GM18508 (cell line): ENCODE measurements at regions not wholly inside any gene's neighbourhood (a gene's known extent, or its start where the extent isn't known, plus 50 kb on each side); places are given as distances from the start of the nearest gene placed in this dataset.
"Not testable (repeated sequence)": the region's sequence is repeated elsewhere in the genome, so short reads cannot be mapped to it uniquely, and the experiment has no call there.

Experiments used
- ATAC-seq: cut with Tn5 transposase; IDR thresholded peaks from one replicate; pipeline ENCODE4 v1.9.1; 2021; ENCODE audit warnings: moderate number of reproducible peaks; ENCODE audit not compliant: insufficient read depth, unreplicated experiment

DNA sequence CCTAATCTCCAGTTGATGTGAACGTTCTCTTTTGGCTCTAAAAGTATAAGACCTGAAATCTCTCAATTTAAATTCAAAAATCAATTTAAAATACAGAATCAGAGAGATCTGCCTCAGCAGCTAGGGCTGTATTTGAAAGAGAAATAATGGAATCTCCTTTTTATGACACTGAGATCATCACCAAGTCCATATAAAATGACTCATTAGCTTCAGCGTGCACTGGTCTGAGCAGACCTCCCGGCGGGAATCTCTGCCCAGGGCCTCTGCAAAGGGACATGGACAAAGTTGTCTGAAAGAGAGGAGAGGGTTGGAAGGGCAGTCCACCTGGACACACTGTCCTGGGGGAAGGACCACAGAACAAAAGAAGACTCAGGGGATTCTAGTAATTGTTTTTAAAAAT lies 855.6 kb downstream of the EFNB2 start:
- no peak for ATAC-seq

DNA sequence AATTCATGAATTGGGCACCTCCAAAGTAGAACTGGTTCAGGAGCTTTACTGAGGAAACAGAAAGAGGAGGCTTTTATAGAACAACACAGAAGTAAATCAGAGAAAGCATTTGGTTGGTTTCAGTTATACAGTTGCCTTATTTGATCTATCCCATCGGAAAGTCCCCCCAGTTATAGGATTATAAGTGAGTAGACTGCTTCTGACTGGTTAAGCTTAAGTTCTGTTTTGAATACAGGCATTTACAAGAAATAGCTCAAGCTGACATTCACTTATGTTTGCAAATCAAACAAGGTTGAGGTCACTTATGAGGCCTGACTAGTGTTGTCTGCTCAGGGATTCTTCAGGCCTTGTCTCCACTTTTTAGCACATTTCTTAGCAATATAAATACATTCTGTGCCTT lies 857.4 kb downstream of the EFNB2 start:
- ATAC-seq: no peak

DNA sequence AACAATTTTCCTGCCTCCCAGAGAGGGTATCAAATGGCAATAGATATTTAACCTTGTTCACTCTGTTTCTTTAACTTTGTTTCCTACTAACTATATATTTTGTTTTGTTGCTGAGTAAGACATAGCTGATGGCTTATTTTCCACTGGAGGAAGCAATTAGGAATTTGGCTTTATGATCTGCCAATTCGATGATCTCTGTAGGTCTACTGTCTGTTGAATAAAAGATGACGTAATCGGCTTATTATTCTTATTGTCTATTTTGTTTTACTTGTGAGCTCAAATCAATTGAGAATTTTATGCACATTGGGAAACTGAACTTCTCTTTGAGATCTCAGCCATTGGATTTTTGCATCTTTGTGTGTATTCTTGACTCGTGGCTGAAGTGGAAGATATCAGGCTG lies 862.6 kb downstream of the EFNB2 start:
- ATAC-seq: no peak

DNA sequence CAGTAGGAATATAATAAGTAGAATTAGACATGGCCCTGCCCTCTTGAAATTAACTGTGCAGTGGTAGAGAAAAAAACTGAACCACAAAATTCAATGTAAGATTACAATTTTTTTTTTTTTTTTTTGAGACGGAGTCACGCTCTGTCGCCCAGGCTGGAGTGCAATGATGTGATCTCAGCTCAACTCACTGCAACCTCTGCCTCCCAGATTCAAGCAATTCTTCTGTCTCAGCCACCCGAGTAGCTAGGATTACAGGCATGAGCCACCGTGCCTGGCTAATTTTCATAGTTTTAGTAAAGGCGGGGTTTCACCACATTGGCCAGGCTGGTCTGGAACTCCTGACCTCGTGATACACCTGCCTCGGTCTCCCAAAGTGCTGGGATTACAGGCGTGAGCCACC lies 864.3 kb downstream of the EFNB2 start:
- ATAC-seq: not testable (repeated sequence)

GRCh38 chr13:105670179-105670990 lies 865.1 kb downstream of the EFNB2 start:
- peak; percentile 66 for ATAC-seq

- no peak for ATAC-seq
Measured at GRCh38 chr13:105665284-105665683, 870.2 kb downstream of the EFNB2 start.

DNA sequence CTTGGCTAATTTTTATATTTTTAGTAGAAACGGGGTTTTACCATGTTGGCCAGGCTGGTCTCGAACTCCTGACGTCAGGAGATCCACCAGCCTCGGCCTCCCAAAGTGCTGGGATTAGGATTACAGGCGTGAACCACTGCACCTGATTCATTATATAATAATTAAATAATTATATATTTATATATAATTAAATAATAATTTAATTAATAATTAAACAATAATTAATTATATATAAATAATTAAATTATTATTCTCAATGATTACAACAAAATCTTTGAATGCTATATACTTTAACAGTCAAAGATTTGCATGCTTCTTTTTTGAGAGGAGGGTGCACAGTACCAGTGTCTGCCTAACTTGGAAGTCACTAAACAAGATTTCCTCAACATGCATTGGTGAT lies 872.3 kb downstream of the EFNB2 start:
- no peak for ATAC-seq

- no peak for ATAC-seq
Measured at GRCh38 chr13:105660561-105660960, 874.9 kb downstream of the EFNB2 start.

- no peak for ATAC-seq
Measured at GRCh38 chr13:105658431-105658830, 877.0 kb downstream of the EFNB2 start.

DNA sequence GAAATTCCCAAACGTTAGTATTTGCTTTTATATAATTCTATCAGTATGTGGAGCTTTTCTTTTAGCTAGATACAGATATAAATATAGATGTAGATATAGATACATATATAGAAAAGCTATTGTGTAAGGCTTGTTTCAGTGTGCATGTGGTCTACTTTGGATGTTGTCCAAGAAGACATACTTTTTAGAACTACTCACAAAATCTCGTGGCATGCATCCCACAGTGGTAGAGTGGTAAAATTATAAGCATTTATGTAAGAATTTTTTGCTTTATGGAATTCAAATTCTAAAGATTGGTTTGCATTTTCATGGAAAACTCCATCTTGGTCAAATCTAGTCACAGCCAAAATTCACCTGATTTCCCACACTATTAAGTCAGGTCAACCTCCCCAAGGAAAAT lies 880.4 kb downstream of the EFNB2 start:
- ATAC-seq: no peak

GRCh38 chr13:105643966-105644365 lies 891.5 kb downstream of the EFNB2 start:
- ATAC-seq: no peak

DNA sequence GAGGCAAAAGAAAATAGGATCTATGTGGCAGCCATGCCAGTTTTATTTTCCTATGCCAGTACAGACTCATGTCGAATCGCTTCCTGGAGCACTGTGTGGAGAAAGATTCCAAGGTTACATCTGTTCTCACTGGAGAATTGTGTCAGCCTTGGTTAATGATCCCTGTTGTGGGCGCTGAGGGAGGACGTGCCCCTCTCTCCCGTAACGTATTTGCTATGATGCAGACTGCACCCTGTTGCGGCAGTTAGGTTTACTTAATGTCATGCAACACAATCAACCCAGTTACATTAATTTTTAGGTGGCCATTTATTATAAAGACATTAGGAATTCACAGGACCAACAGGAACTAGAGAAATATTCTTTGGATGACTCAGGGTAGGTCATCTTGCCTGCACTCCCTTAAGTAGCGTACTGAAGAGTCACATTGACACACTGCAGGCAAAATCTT lies 892.9 kb downstream of the EFNB2 start:
- ATAC-seq: no peak

GRCh38 chr13:105641121-105641520 lies 894.3 kb downstream of the EFNB2 start:
- no peak for ATAC-seq

GRCh38 chr13:105638426-105638825 lies 897.0 kb downstream of the EFNB2 start:
- ATAC-seq: no peak

DNA sequence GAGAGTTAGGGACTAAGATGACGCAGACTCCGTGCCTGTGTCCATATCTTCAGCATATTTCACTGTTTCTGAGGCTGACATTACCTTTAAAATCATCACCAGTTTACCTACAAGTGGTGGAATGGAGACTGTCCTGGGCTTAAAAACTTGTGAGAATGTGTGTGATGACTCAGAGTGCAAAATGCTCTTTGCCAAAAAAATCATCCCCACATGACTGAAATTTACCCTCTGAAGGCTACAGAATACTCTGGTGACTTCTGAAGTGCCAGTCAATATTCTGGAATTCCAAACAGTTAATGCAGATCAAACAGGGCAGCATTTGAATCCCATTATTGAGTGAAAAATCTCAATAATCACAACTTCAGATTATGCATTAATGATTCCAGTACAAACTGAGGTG lies 901.4 kb downstream of the EFNB2 start:
- ATAC-seq: no peak

DNA sequence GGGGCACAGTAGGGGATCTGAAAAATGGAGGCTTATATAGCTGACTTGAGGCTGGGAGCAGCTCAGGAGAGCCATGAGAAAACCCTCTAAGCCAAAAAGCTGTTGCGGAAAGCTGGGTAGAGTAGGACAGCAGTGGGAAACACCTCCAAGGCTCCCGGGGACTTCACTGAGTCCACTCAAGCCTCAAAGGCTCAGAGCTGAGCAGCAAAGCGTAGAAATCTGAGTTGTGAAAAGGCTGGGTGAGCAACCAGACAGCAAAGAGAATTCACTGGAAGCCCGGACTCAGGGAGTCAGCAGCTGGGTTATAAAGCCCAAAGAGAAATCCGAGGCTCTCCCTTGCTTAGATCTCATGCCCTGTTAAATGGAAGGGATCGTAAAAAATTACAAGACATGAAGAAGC lies 905.0 kb downstream of the EFNB2 start:
- no peak for ATAC-seq

DNA sequence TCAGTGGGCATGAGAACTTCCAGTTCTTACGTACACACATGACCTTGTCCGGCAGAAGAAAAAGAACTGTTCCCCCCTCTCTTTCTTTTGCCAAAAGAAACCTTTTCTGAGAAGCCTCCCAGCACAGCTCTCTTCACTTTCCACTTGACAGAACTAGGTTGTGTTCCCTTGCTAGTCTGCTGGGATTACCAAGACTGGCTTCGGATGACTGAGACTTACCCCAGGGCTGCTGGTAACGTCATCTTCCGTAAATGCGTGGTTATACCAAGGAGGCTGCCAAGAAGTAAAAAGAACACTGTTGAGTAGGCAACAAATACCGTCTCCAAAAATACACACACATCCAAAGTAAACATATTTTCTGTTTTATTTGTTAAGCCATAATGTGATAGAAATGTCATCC lies 908.2 kb downstream of the EFNB2 start:
- no peak for ATAC-seq

- ATAC-seq: no peak
Measured at GRCh38 chr13:105625691-105626090, 909.8 kb downstream of the EFNB2 start.

DNA sequence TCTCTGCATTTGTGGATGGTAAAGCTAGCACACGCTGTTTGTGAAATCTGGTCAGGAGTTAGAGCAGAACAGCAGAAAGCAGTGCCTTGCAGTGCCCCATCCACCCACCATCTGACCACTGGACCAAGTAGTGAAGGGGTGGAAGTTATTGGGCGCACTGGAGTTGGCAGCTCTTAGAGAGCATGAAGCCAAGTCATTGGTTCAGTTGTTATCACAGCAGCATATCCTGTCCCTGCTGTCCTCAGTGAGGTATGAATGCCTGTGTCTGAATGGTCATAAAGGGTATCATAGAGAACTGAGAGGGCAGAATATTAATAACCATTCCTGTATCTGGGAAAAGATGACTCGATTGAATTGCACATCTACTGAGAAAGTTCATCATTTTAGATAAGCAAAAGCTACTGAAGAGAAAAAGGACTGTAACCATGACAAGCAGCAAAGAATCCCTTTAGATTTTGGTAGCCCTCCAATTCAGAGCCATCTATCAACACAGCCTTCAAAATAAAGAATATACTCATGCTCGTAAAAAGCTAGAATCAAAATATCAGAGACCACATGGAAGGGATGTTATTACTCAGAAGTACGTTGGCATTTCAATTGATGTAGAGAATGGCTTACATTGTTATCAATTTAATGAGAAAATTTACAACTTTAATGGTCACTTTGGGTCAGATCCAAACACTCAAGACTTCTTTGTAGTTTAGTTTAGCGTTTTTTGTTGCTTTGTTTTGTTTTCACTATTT lies 919.0 kb downstream of the EFNB2 start:
- no peak for ATAC-seq

DNA sequence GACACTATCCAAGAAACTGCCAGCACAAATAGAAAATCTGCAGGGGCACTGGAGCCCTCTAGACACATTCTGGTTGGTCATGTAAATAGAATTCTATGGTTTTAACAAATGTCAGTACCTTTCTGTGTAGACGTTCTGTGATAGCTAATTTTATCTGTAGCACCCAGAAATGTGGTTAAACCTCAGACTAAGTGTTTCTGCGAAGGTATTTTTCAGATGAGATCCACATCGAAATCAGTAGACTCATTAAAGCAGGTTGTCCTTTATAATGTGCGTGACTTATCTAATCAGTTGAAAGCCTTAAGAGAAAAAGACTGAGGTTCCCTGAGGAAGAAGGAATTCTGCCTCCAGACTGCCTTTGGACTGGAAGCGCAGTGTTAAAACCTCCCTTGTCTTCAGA lies 922.9 kb downstream of the EFNB2 start:
- no peak for ATAC-seq

GRCh38 chr13:105611424-105611823 lies 924.0 kb downstream of the EFNB2 start:
- no peak for ATAC-seq

DNA sequence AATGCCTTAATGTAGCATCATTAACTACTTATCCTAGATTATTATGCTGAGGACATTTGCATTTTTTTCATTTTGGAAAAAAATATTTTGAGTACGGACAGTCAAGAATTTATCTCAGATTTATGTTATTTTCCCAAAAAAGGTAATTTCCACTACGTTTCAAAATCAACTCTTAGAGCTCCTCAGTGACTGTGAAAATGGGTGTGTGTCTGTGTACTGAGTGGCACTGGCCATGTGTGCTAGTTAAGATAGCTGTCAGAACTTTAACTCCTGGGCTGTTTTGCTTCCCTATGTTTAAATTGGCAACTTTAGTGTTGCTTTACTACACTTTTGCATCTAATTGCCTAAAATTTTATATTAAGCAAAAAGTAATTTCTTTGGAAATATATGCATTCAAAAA lies 927.4 kb downstream of the EFNB2 start:
- ATAC-seq: no peak
